K562 (cell line): ENCODE measurements at regions not wholly inside any gene's neighbourhood (a gene's known extent, or its start where the extent isn't known, plus 50 kb on each side); places are given as distances from the start of the nearest gene placed in this dataset.

Source experiments
- ATAC-seq: fragments of 200-7000 bp; cut with Tn5 transposase; 3 replicates; pipeline ENCODE4 v1.9.1; 2020; ENCODE audit warnings: moderate library complexity
- BruUV-seq: library from RNA; stranded (reverse); fragments of 400-500 nt; replicated peaks from 2 replicates; lab custom pipeline; 2021; lab: Mats Ljungman, UMichigan
- CTCF ChIA-PET: fragments of 300-600 bp; formaldehyde crosslinking; extraction: SDS; loops from one replicate; lab custom pipeline; 2021; ENCODE audit warnings: low intra/inter-chr PET ratio; lab: Yijun Ruan, JAX
- POLR2A ChIA-PET: fragments of 300-600, 350-650 bp; sonication (Branson Sonifier 250); formaldehyde crosslinking; extraction: SDS; loops from one replicate; lab custom pipeline; 2021; ENCODE audit warnings: antibody characterized with exemption, inconsistent platforms; lab: Yijun Ruan, JAX
- DNase-seq, 4 experiments: peaks; one replicate each; pipeline versions ENCODE4 v3.0.0 to v3.0.0-alpha.2; 2011 to 2018; ENCODE audit warnings: low spot score in 3 of 4, mixed read lengths in 3 of 4; ENCODE audit errors: extremely low read depth in 1 of 4
- FAIRE-seq: peaks from 2 replicates; lab custom pipeline; 2011; peaks lifted over from hg19 to GRCh38; lab: Jason Lieb, UNC
- H2AFZ ChIP-seq: 2 replicates; pipeline ENCODE4 v1.6.0; 2011; ENCODE audit warnings: low read depth, low read length, control low read depth, inconsistent platforms
- H3K27ac ChIP-seq: fragments of 200-600 bp; 3 replicates; pipeline ENCODE4 v1.8.0; 2011; ENCODE audit warnings: low read depth, mild to moderate bottlenecking, control low read depth, inconsistent platforms, low read length, moderate library complexity, mixed read lengths; ENCODE audit errors: extremely low read depth
- H3K27me3 ChIP-seq, 2 experiments: fragments of 300-600 bp in 1 of 2; 2 replicates in 1 of 2; 3 replicates in 1 of 2; pipeline versions ENCODE4 v1.6.0 to v1.8.0; 2011; ENCODE audit warnings: inconsistent platforms in 2 of 2, low read length in 2 of 2, mild to moderate bottlenecking in 1 of 2, mixed read lengths in 1 of 2, moderate library complexity in 1 of 2; ENCODE audit not compliant: control insufficient read depth in 2 of 2, insufficient read depth in 2 of 2
- H3K36me3 ChIP-seq: fragments of 300-600 bp; 3 replicates; pipeline ENCODE4 v1.8.0; 2011; ENCODE audit warnings: mild to moderate bottlenecking, low read length, inconsistent platforms; ENCODE audit not compliant: control insufficient read depth, insufficient read depth
- H3K4me1 ChIP-seq, 2 experiments: fragments of 200-600 bp in 1 of 2; replicated peaks in 1 of 2; 2 replicates in 1 of 2; 3 replicates in 1 of 2; pipeline versions ENCODE4 v1.5.1 to v1.8.0; 2011; ENCODE audit warnings: inconsistent platforms in 2 of 2, low read length in 2 of 2, mild to moderate bottlenecking in 1 of 2, mixed read lengths in 1 of 2, moderate library complexity in 1 of 2; ENCODE audit not compliant: control insufficient read depth in 2 of 2, insufficient read depth in 2 of 2
- H3K4me2 ChIP-seq: 2 replicates; pipeline ENCODE4 v1.6.1; 2011; ENCODE audit warnings: low read length, control low read depth, inconsistent platforms, mixed read lengths; ENCODE audit not compliant: insufficient read depth
- H3K4me3 ChIP-seq: fragments of 200-600 bp; sonication (generic), shearing (Covaris generic); 2 replicates; pipeline ENCODE4 v1.5.1; 2016; ENCODE audit warnings: control low read depth, inconsistent platforms
- H3K79me2 ChIP-seq: fragments of 200-600 bp; 3 replicates; pipeline ENCODE4 v1.8.0; 2011; ENCODE audit warnings: low read length, inconsistent platforms; ENCODE audit not compliant: control insufficient read depth, insufficient read depth
- H3K9ac ChIP-seq, 2 experiments: 2 replicates each; pipeline versions ENCODE4 v1.6.0 to v1.6.1; 2011; ENCODE audit warnings: low read depth in 2 of 2, low read length in 2 of 2, control low read depth in 1 of 2, inconsistent platforms in 1 of 2, mild to moderate bottlenecking in 1 of 2, mixed read lengths in 1 of 2; ENCODE audit not compliant: insufficient read depth in 1 of 2
- H3K9me1 ChIP-seq: one replicate; pipeline ENCODE4 v1.6.0; 2011; ENCODE audit warnings: inconsistent platforms, mild to moderate bottlenecking, low read length, moderate library complexity; ENCODE audit not compliant: control insufficient read depth, insufficient read depth
- H3K9me3 ChIP-seq: replicated peaks from 2 replicates; pipeline ENCODE4 v1.5.1; 2011; ENCODE audit warnings: low read depth, low read length, inconsistent platforms; ENCODE audit not compliant: control insufficient read depth, insufficient read depth
- H4K20me1 ChIP-seq: replicated peaks from 2 replicates; pipeline ENCODE4 v1.6.1; 2011; ENCODE audit warnings: low read length, inconsistent platforms, mixed read lengths; ENCODE audit not compliant: control insufficient read depth, insufficient read depth
- DPF2 ChIP-seq: fragments of 450-650 bp; IDR thresholded peaks from 2 replicates; pipeline ENCODE4 v1.6.1; 2016
- MTA1 ChIP-seq: fragments of 450-650 bp; IDR thresholded peaks from 2 replicates; pipeline ENCODE4 v1.6.1; 2017; ENCODE audit warnings: borderline replicate concordance
- PML ChIP-seq: IDR thresholded peaks from 2 replicates; pipeline ENCODE4 v1.6.1; 2012; ENCODE audit warnings: low read length, inconsistent platforms
- RBFOX2 ChIP-seq: fragments of 200-400 bp; formaldehyde crosslinking; IDR thresholded peaks from 2 replicates; pipeline ENCODE4 v1.6.1; 2017; ENCODE audit warnings: low read depth, mild to moderate bottlenecking, low read length, moderate library complexity
- SIN3A ChIP-seq, 2 experiments: fragments of 150-350 bp in 1 of 2; IDR thresholded peaks; 2 replicates each; pipeline ENCODE4 v1.6.1; 2011 to 2016; ENCODE audit warnings: borderline replicate concordance in 2 of 2, low read depth in 2 of 2, low read length in 2 of 2, mild to moderate bottlenecking in 2 of 2, moderate library complexity in 2 of 2; ENCODE audit not compliant: control insufficient read depth in 1 of 2
- SMARCE1 ChIP-seq: fragments of 450-650 bp; IDR thresholded peaks from 2 replicates; pipeline ENCODE4 v1.7.1; 2016; ENCODE audit warnings: mild to moderate bottlenecking
- ZNF184 ChIP-seq: sonication (generic); formaldehyde crosslinking; IDR thresholded peaks from 2 replicates; pipeline ENCODE4 v1.5.0; 2020; ENCODE audit warnings: missing genetic modification reagents
- WGBS: fragments of 100-300 bp; shearing (Covaris generic); methylation state at CpG from one replicate; pipeline ENCODE4 v1.1.6; 2016; ENCODE audit warnings: low coverage, mixed read lengths; ENCODE audit not compliant: insufficient coverage; ENCODE audit errors: missing lambda C conversion rate; 5-methylcytosine and 5-hydroxymethylcytosine counted together
- in situ Hi-C: fragments of 300-500 bp; cut with MboI; formaldehyde crosslinking; loops from 4 replicates; pipeline ENCODE4 v1.15.0; 2018; ENCODE audit warnings: inconsistent platforms, mixed read lengths
- intact Hi-C: fragments of 100-400 bp; cut with micrococcal nuclease; formaldehyde crosslinking; loops from 2 replicates; pipeline ENCODE4 v1.14.2; 2022
- TF ChIP-seq, protein P1 (sequence below): IDR thresholded peaks from 2 replicates; pipeline ENCODE4 v1.6.1; 2016; ENCODE audit warnings: missing genetic modification characterization, missing compliant biosample characterization

DNA sequence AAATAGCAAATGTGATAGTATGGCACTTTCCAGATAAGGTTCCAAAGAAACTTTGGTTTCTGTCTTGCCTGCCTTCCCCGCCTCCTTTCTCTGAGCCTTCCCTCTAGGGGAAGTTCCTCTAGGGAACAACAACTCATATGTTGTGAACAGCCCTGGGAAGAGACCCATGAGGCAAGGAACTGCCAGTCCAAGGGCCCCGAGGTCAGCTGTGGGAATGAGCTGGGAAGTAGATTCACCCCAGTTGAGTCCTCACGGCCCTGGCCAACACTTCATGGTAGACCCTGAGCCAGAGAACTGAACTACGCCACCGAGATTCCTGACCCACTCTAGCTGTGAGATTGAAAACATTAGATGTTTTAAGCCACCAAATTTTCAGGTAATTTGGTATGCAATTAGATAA is 154.5 kb upstream of the CCDC68 start:
- TF ChIP-seq, protein P1, sequence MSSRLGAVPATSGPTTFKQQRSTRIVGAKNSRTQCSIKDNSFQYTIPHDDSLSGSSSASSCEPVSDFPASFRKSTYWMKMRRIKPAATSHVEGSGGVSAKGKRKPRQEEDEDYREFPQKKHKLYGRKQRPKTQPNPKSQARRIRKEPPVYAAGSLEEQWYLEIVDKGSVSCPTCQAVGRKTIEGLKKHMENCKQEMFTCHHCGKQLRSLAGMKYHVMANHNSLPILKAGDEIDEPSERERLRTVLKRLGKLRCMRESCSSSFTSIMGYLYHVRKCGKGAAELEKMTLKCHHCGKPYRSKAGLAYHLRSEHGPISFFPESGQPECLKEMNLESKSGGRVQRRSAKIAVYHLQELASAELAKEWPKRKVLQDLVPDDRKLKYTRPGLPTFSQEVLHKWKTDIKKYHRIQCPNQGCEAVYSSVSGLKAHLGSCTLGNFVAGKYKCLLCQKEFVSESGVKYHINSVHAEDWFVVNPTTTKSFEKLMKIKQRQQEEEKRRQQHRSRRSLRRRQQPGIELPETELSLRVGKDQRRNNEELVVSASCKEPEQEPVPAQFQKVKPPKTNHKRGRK (tag), result no peak
- TF ChIP-seq DPF2 (no peak), SMARCE1 (no peak), PML (no peak), ZNF184 (no peak), SIN3A (IDR thresholded peaks at IDR 0.05; ENCODE audit: borderline replicate concordance in 2 of 2, control insufficient read depth in 1 of 2, low read depth in 2 of 2, low read length in 2 of 2) (no peak), MTA1 (no peak), RBFOX2 (no peak)
- H3K36me3 ChIP-seq, result no peaks in the 10 kb centered on the region
- no TSS peak for BruUV-seq
- DNase-seq, result no peak
- CTCF ChIA-PET, result no interaction called here
- no peaks in the 10 kb centered on the region for H4K20me1 ChIP-seq
- no peak overlapping the region for H3K9ac ChIP-seq
- H3K79me2 ChIP-seq, result no peaks in the 10 kb centered on the region
- no peak for ATAC-seq
- POLR2A ChIA-PET, result no interaction called here
- no peaks in the 10 kb centered on the region for H3K9me3 ChIP-seq
- no peaks in the 10 kb centered on the region for H3K27me3 ChIP-seq
- no peak overlapping the region for H3K4me2 ChIP-seq
- no peak overlapping the region for H3K4me3 ChIP-seq
- H3K9me1 ChIP-seq, result no peaks in the 10 kb centered on the region
- in situ Hi-C loops (no loop called here), intact Hi-C loops (no loop called here)
- peaks cover 0 to 4% of the 10 kb centered on the region in 2 experiments; a peak in 3 of 5 replicates for H3K4me1 ChIP-seq
- 25% methylated on average over 5 of the region's 5 CpGs for WGBS
- no peak for FAIRE-seq
- H3K27ac ChIP-seq, result no peak overlapping the region
- H2AFZ ChIP-seq, result peak overlapping the region; percentile 66
